ENCODE measurements at regions not wholly inside any gene's neighbourhood (a gene's known extent, or its start where the extent isn't known, plus 50 kb on each side); places are given as distances from the start of the nearest gene placed in this dataset.

DNA sequence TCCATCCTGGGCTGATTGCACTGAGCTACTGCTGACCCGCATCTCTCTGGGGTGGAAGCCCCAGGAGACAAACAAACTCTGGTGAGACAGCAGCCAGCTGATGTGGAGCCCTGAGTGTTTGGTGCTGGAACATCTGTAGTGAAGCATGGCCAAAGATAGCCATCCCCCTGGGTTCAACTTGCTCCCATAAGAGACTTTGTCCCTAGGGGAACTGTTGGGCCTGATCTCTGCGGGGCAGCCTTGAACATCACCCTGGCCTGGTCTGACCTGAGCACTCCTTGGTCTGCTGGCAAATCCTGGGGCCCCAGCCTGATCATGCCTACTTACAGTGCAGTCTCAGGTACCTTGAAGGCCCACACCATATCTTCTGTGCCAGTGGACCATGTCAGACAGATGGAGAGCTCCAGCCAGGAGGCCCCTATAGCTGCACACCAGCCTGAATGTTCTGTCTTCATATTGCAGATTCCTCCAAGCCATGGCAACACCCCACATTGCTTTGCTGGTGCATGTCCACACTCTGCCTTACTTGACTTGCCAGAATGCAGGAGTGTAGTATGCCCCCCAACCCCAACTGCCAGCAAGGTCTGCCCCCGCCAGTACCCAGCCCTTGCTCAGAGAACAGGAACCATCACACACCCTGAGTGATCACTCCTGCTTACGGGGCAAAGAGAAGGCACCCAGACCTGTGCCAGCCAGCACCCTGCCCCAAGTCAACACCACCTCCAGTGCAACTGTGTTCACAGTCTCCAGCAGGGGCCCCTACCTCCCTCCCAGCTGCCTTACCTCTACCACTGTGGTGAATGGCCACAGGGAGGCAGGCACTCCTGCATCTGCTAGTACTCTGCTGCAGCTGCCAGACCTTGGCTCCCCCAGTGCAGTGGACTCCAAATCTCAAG lies 690.5 kb upstream of the NR5A2 start:
- H3K36me3 Mint-ChIP-seq = no peaks in the 10 kb centered on the region
- no peak overlapping the region for H3K27ac Mint-ChIP-seq
- DNase-seq (no peak), ATAC-seq (no peak)
- POLR2A ChIA-PET = no interaction called here
- H3K27me3 Mint-ChIP-seq = peaks cover 7 to 38% (median 15%) of the 10 kb centered on the region in 5 donors
- H3K9me3 Mint-ChIP-seq = no peaks in the 10 kb centered on the region
- H3K4me1 Mint-ChIP-seq = no peaks in the 10 kb centered on the region
- H3K4me3 Mint-ChIP-seq = no peak overlapping the region

DNA sequence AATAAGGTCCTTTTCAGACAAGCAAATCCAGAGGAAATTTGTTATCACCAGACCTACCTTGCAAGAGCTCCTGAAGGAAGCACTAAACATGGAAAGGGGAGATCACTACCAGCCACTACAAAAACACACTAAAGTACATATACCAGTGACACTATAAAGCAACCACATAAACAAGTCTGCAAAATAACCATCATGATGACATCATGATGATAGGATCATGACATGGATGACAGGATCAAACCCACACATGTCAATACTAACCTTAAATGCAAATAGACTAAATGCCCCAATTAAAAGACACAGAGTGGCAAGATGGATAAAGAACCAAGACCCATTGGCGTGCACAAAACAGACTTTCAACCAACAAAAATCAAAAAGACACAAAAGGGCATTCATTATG lies 688.8 kb upstream of the NR5A2 start:
- POLR2A ChIA-PET = no interaction called here
- H3K4me3 Mint-ChIP-seq = no peak overlapping the region
- H3K9me3 Mint-ChIP-seq = peaks cover 0 to 8% (median 0%) of the 10 kb centered on the region in 9 donors
- peaks cover 7 to 38% (median 15%) of the 10 kb centered on the region in 5 donors for H3K27me3 Mint-ChIP-seq
- H3K27ac Mint-ChIP-seq = no peak overlapping the region
- no peaks in the 10 kb centered on the region for H3K36me3 Mint-ChIP-seq
- no peak for ATAC-seq
- no peaks in the 10 kb centered on the region for H3K4me1 Mint-ChIP-seq
- no peak for DNase-seq

GRCh38 chr1:199352351-199352750 lies 675.2 kb upstream of the NR5A2 start:
- Mint-ChIP-seq H3K36me3 (peaks cover 0 to 10% (median 0%) of the 10 kb centered on the region in 3 donors), H3K27me3 (peaks cover 4 to 22% (median 6%) of the 10 kb centered on the region in 5 donors), H3K27ac (no peak overlapping the region), H3K4me1 (no peaks in the 10 kb centered on the region), H3K9me3 (peaks cover 0 to 27% (median 9%) of the 10 kb centered on the region in 9 donors), H3K4me3 (no peak overlapping the region)
- POLR2A ChIA-PET = no interaction called here
- ATAC-seq (no peak), DNase-seq (no peak)

DNA sequence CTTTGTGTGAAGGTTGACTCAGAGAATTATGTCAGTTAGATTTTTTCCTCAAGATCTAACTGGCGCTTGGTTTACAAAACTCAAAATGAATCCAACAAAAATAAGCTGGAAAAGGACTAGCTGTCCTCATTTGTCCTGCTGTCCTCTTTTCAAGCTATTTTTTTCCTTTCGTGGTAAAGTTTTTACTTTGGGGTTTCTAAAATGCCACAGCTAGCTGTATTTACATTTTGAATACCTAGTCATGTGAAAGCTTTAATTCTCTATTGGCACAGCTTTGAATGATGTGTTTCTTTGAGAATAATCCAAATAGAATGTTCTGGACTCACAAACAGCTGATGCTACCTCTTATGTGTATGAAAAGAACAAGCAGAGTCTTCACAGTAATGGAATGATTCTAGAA lies 673.6 kb upstream of the NR5A2 start:
- peaks cover 0 to 16% (median 8%) of the 10 kb centered on the region in 9 donors for H3K9me3 Mint-ChIP-seq
- ATAC-seq (no peak), DNase-seq (no peak)
- H3K27me3 Mint-ChIP-seq = peaks cover 4 to 12% (median 5%) of the 10 kb centered on the region in 5 donors
- H3K4me3 Mint-ChIP-seq = no peak overlapping the region
- H3K4me1 Mint-ChIP-seq = no peaks in the 10 kb centered on the region
- POLR2A ChIA-PET = no interaction called here
- peaks cover 0 to 9% (median 0%) of the 10 kb centered on the region in 3 donors for H3K36me3 Mint-ChIP-seq
- H3K27ac Mint-ChIP-seq = no peak overlapping the region

DNA sequence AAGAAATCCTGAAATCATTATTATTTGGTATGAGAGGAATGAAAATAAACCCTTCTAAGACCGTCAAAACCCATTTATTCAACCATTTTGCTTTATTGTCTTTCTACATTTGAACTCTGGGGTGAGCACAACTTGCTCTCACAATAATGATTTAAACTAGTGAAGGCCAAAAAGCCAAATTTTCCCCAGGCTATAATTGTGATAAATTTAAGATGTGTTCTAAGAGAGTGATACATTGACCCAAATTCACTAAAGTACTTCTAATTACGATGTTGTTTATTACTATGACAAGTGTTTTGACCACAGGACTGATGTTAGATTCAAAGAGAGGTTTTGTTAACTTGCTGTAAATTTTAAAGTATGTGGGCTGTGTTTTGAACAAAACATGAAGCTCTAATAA lies 670.9 kb upstream of the NR5A2 start:
- DNase-seq (no peak), ATAC-seq (no peak)
- Mint-ChIP-seq H3K36me3 (no peaks in the 10 kb centered on the region), H3K4me1 (no peaks in the 10 kb centered on the region), H3K27ac (no peak overlapping the region), H3K9me3 (peaks cover 0 to 12% (median 0%) of the 10 kb centered on the region in 9 donors), H3K4me3 (no peak overlapping the region), H3K27me3 (peaks cover 3 to 12% (median 5%) of the 10 kb centered on the region in 5 donors)
- POLR2A ChIA-PET = no interaction called here

GRCh38 chr1:199357599-199357998 lies 669.9 kb upstream of the NR5A2 start:
- Mint-ChIP-seq H3K27me3 (peaks cover 3 to 12% (median 5%) of the 10 kb centered on the region in 5 donors), H3K27ac (no peak overlapping the region), H3K4me3 (no peak overlapping the region), H3K9me3 (peaks cover 0 to 12% (median 0%) of the 10 kb centered on the region in 9 donors), H3K4me1 (no peaks in the 10 kb centered on the region), H3K36me3 (no peaks in the 10 kb centered on the region)
- ATAC-seq = no peak
- POLR2A ChIA-PET = interaction anchor here (0.7 kb wide), 1 partner anchor 1459 kb away, joined by 3 read pairs; no protein-coding TSS in a partner anchor
- DNase-seq = no peak

DNA sequence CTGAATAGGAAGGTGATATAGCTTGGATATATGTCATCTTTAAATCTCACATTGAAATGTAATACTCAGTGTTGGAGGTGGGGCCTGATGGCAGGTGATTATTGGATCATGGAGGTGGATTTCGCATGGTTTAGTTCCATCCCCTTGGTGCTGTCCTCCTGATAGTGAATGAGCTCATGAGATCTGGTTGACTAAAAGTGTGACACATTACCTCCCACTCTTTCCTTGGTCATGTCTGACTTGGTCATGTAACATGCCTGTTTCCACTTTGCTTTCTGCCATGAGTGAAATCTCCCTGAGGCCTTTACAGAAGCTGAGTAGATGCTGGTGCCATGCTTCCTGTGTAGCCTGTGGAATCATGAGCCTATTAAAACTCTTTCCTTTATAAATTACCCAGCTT lies 664.5 kb upstream of the NR5A2 start:
- no peak for DNase-seq
- peaks cover 0 to 4% (median 0%) of the 10 kb centered on the region in 9 donors for H3K9me3 Mint-ChIP-seq
- H3K27me3 Mint-ChIP-seq = peaks cover 0 to 5% (median 1%) of the 10 kb centered on the region in 5 donors
- POLR2A ChIA-PET = no interaction called here
- ATAC-seq = no peak
- no peak overlapping the region for H3K27ac Mint-ChIP-seq
- no peaks in the 10 kb centered on the region for H3K4me1 Mint-ChIP-seq
- H3K36me3 Mint-ChIP-seq = peaks cover 0 to 5% (median 0%) of the 10 kb centered on the region in 3 donors
- H3K4me3 Mint-ChIP-seq = no peak overlapping the region

DNA sequence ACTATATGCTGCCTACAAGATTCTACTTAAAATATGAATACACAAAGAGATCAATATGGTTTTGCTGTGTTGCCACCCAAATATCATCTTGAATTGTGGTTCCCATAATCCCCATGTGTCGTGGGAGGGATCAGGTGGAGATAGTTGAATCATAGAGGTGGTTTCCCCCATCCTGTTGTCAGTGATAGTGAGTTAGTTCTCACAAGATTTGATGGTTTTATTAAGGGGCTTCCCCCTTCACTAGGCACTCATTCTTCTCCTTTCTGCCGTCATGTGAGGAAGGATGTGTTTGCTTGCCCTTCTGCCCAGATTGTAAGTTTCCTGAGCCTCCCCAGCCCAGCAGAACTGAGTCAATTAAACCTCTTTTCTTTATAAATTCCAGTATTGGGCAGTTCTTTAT lies 654.4 kb upstream of the NR5A2 start:
- POLR2A ChIA-PET = no interaction called here
- Mint-ChIP-seq H3K27ac (no peak overlapping the region), H3K36me3 (peaks cover 0 to 5% (median 0%) of the 10 kb centered on the region in 3 donors), H3K4me3 (no peak overlapping the region), H3K9me3 (peaks cover 2 to 11% (median 7%) of the 10 kb centered on the region in 9 donors), H3K27me3 (peaks cover 0 to 4% (median 0%) of the 10 kb centered on the region in 5 donors), H3K4me1 (peaks cover 0 to 3% (median 0%) of the 10 kb centered on the region in 4 donors)
- DNase-seq (no peak), ATAC-seq (no peak)

DNA sequence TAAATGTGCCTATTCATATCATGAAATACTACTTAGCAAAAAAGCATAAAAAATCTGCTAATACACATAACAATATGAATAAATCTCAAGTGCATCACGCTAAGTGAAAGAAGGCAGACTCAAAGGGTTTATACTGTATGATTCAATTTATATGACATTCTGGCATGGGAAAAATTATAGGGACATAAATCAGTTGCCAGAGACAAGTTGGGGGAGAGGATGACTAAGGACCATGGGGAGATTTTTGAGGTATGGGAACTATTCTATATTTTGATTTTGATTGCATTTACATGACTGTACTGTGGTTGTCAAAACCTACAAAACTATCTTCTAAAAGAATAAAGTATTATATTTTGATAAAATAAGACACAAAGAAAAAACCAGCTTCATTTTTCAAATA lies 650.3 kb upstream of the NR5A2 start:
- H3K4me1 Mint-ChIP-seq = no peaks in the 10 kb centered on the region
- peaks cover 0 to 4% (median 0%) of the 10 kb centered on the region in 5 donors for H3K27me3 Mint-ChIP-seq
- DNase-seq = no peak
- no peak overlapping the region for H3K27ac Mint-ChIP-seq
- POLR2A ChIA-PET = no interaction called here
- peaks cover under 1 to 11% (median 3%) of the 10 kb centered on the region in 9 donors for H3K9me3 Mint-ChIP-seq
- ATAC-seq = no peak
- H3K4me3 Mint-ChIP-seq = no peak overlapping the region
- H3K36me3 Mint-ChIP-seq = no peaks in the 10 kb centered on the region

GRCh38 chr1:199383793-199384192 lies 643.7 kb upstream of the NR5A2 start:
- Mint-ChIP-seq H3K9me3 (no peaks in the 10 kb centered on the region), H3K36me3 (no peaks in the 10 kb centered on the region), H3K27me3 (peaks cover 1 to 10% (median 2%) of the 10 kb centered on the region in 5 donors), H3K4me3 (no peak overlapping the region), H3K27ac (no peak overlapping the region), H3K4me1 (no peaks in the 10 kb centered on the region)
- POLR2A ChIA-PET = no interaction called here
- DNase-seq (no peak), ATAC-seq (no peak)

GRCh38 chr1:199394856-199395255 lies 632.7 kb upstream of the NR5A2 start:
- H3K36me3 Mint-ChIP-seq = peaks cover 0 to 4% (median 0%) of the 10 kb centered on the region in 3 donors
- POLR2A ChIA-PET = no interaction called here
- H3K4me3 Mint-ChIP-seq = no peak overlapping the region
- H3K4me1 Mint-ChIP-seq = peaks cover 0 to 11% (median 0%) of the 10 kb centered on the region in 4 donors
- H3K27me3 Mint-ChIP-seq = peaks cover 0 to 7% (median 0%) of the 10 kb centered on the region in 5 donors
- ATAC-seq (no peak), DNase-seq (no peak)
- H3K9me3 Mint-ChIP-seq = peaks cover 0 to 3% (median 0%) of the 10 kb centered on the region in 9 donors
- H3K27ac Mint-ChIP-seq = no peak overlapping the region

- peaks cover 0 to 20% (median 4%) of the 10 kb centered on the region in 4 donors for H3K4me1 Mint-ChIP-seq
- no peak for DNase-seq
These were observed 631.1 kb upstream of the NR5A2 start for GRCh38 chr1:199396456-199396855.

GRCh38 chr1:199399996-199400724 lies 627.4 kb upstream of the NR5A2 start:
- DNase-seq = no peak
- ATAC-seq = no peak
- H3K4me1 Mint-ChIP-seq = peaks cover 0 to 30% (median 4%) of the 10 kb centered on the region in 4 donors

More at GRCh38 chr1:199396456-199396855, 631.1 kb upstream of the NR5A2 start:
- ATAC-seq = no peak
- no peak overlapping the region for H3K27ac Mint-ChIP-seq
- POLR2A ChIA-PET = no interaction called here
- H3K4me3 Mint-ChIP-seq = no peak overlapping the region
- no peaks in the 10 kb centered on the region for H3K36me3 Mint-ChIP-seq
- H3K9me3 Mint-ChIP-seq = no peaks in the 10 kb centered on the region
- H3K27me3 Mint-ChIP-seq = peaks cover 0 to 5% (median 0%) of the 10 kb centered on the region in 5 donors

More at GRCh38 chr1:199399996-199400724, 627.4 kb upstream of the NR5A2 start:
- Mint-ChIP-seq H3K9me3 (no peaks in the 10 kb centered on the region), H3K27ac (peak overlapping the region in 1 of 10 donors; percentile 72), H3K27me3 (peaks cover 0 to 2% (median 0%) of the 10 kb centered on the region in 5 donors), H3K36me3 (no peaks in the 10 kb centered on the region), H3K4me3 (peak overlapping the region in 2 of 10 donors; percentile 4 to 57)
- POLR2A ChIA-PET = no interaction called here
